IMR-90 (cell line): ENCODE measurements at regions not wholly inside any gene's neighbourhood (a gene's known extent, or its start where the extent isn't known, plus 50 kb on each side); places are given as distances from the start of the nearest gene placed in this dataset.

Experiments used
- ATAC-seq: fragments of 200-7000 bp; cut with Tn5 transposase; 2 replicates; pipeline ENCODE4 v1.9.1; 2020; ENCODE audit warnings: low read depth, mild to moderate bottlenecking, moderate library complexity
- BruUV-seq: library from RNA; stranded (reverse); fragments of 400-500 nt; replicated peaks from 2 replicates; lab custom pipeline; 2021; lab: Mats Ljungman, UMichigan
- CTCF ChIA-PET: fragments of 300-600 bp; formaldehyde crosslinking; extraction: SDS; loops from one replicate; lab custom pipeline; 2021; ENCODE audit warnings: antibody characterized with exemption; lab: Yijun Ruan, JAX
- POLR2A ChIA-PET: fragments of 300-600 bp; sonication (Branson Sonifier 250); formaldehyde crosslinking; loops from one replicate; lab custom pipeline; 2022; ENCODE audit warnings: antibody characterized with exemption; ENCODE audit not compliant: unreplicated experiment; lab: Charles Lee
- DNase-seq: peaks from one replicate; pipeline ENCODE4 v3.0.0; 2013
- H2AFZ ChIP-seq: replicated peaks from 2 replicates; pipeline ENCODE3; 2013; ENCODE audit warnings: low read length, mild to moderate bottlenecking; ENCODE audit not compliant: poor library complexity
- H2AK5ac ChIP-seq: 2 replicates; pipeline ENCODE4 v1.6.1; 2013; ENCODE audit warnings: low read depth, low read length, inconsistent platforms
- H2AK9ac ChIP-seq: replicated peaks from 2 replicates; pipeline ENCODE3; 2013; ENCODE audit warnings: mild to moderate bottlenecking, low read depth, low read length, moderate library complexity; ENCODE audit not compliant: poor library complexity
- H2BK120ac ChIP-seq: 2 replicates; pipeline ENCODE4 v1.6.1; 2013; ENCODE audit warnings: low read depth, low read length, inconsistent platforms
- H2BK15ac ChIP-seq: 3 replicates; pipeline ENCODE4 v1.6.1; 2013; ENCODE audit warnings: low read depth, low read length, inconsistent platforms
- H2BK20ac ChIP-seq: 2 replicates; pipeline ENCODE4 v1.6.1; 2013; ENCODE audit warnings: low read depth, mild to moderate bottlenecking, inconsistent platforms, low read length, moderate library complexity
- H2BK5ac ChIP-seq: 2 replicates; pipeline ENCODE4 v1.6.1; 2013; ENCODE audit warnings: mild to moderate bottlenecking, low read depth, low read length, inconsistent platforms; ENCODE audit not compliant: poor library complexity, severe bottlenecking
- H3K14ac ChIP-seq: replicated peaks from 2 replicates; pipeline ENCODE4 v1.6.1; 2013; ENCODE audit warnings: low read depth, low read length, inconsistent platforms
- H3K18ac ChIP-seq: 2 replicates; pipeline ENCODE4 v1.6.1; 2013; ENCODE audit warnings: low read depth, low read length, control low read depth
- H3K23ac ChIP-seq: 2 replicates; pipeline ENCODE4 v1.6.1; 2013; ENCODE audit warnings: low read depth, low read length, inconsistent platforms
- H3K27ac ChIP-seq: 2 replicates; pipeline ENCODE4 v1.5.1; 2013; ENCODE audit warnings: mild to moderate bottlenecking, control low read depth, low read length; ENCODE audit not compliant: insufficient read depth
- H3K27me3 ChIP-seq: 2 replicates; pipeline ENCODE4 v1.6.1; 2013; ENCODE audit warnings: low read length; ENCODE audit not compliant: control insufficient read depth, insufficient read depth
- H3K36me3 ChIP-seq: 2 replicates; pipeline ENCODE4 v1.6.1; 2013; ENCODE audit warnings: low read length, mixed read lengths; ENCODE audit not compliant: control insufficient read depth, insufficient read depth
- H3K4ac ChIP-seq: 2 replicates; pipeline ENCODE4 v1.6.1; 2013; ENCODE audit warnings: low read depth, low read length, inconsistent platforms
- H3K4me1 ChIP-seq: 2 replicates; pipeline ENCODE4 v1.6.1; 2013; ENCODE audit warnings: low read length, mixed read lengths; ENCODE audit not compliant: control insufficient read depth, insufficient read depth
- H3K4me2 ChIP-seq: 2 replicates; pipeline ENCODE4 v1.6.1; 2013; ENCODE audit warnings: low read depth, mild to moderate bottlenecking, control low read depth, low read length, moderate library complexity
- H3K4me3 ChIP-seq: 2 replicates; pipeline ENCODE4 v1.5.1; 2013; ENCODE audit warnings: low read depth, mild to moderate bottlenecking, control low read depth, low read length, moderate library complexity; ENCODE audit not compliant: insufficient read depth
- H3K56ac ChIP-seq: 2 replicates; pipeline ENCODE4 v1.6.1; 2013; ENCODE audit warnings: low read length, inconsistent platforms; ENCODE audit not compliant: insufficient read depth; ENCODE audit errors: extremely low read depth
- H3K79me1 ChIP-seq, 2 experiments: 2 replicates each; pipeline ENCODE4 v1.6.1; 2013; ENCODE audit warnings: low read length in 2 of 2, inconsistent platforms in 1 of 2, low read depth in 1 of 2
- H3K9ac ChIP-seq: 2 replicates; pipeline ENCODE4 v1.6.1; 2013; ENCODE audit warnings: low read depth, low read length, control low read depth
- H3K9me1 ChIP-seq: 2 replicates; pipeline ENCODE4 v1.6.1; 2013; ENCODE audit warnings: low read length, inconsistent platforms; ENCODE audit not compliant: insufficient read depth
- H3K9me3 ChIP-seq: 2 replicates; pipeline ENCODE4 v1.6.1; 2013; ENCODE audit warnings: low read length; ENCODE audit not compliant: control insufficient read depth, insufficient read depth
- H4K20me1 ChIP-seq: 2 replicates; pipeline ENCODE4 v1.6.1; 2013; ENCODE audit warnings: low read length, inconsistent platforms; ENCODE audit not compliant: insufficient read depth
- H4K5ac ChIP-seq: 2 replicates; pipeline ENCODE4 v1.6.1; 2013; ENCODE audit warnings: mild to moderate bottlenecking, low read depth, low read length, control low read depth
- H4K8ac ChIP-seq, 2 experiments: 2 replicates each; pipeline ENCODE4 v1.6.1; 2013; ENCODE audit warnings: low read depth in 2 of 2, low read length in 2 of 2, control low read depth in 1 of 2, inconsistent platforms in 1 of 2
- H4K91ac ChIP-seq: 2 replicates; pipeline ENCODE4 v1.6.1; 2013; ENCODE audit warnings: low read depth, low read length, inconsistent platforms; ENCODE audit not compliant: insufficient read depth
- BHLHE40 ChIP-seq: fragments of 150-350 bp; IDR thresholded peaks from 2 replicates; pipeline ENCODE4 v1.6.1; 2016; ENCODE audit warnings: mild to moderate bottlenecking, low read depth, low read length
- CEBPB ChIP-seq: IDR thresholded peaks from 2 replicates; pipeline ENCODE4 v1.6.1; 2012; ENCODE audit warnings: low read depth, low read length, improper control_type of control experiment
- CHD1 ChIP-seq: IDR thresholded peaks from 2 replicates; pipeline ENCODE4 v1.6.1; 2012; ENCODE audit warnings: low read depth, low read length, improper control_type of control experiment
- MAFK ChIP-seq: IDR thresholded peaks from 2 replicates; pipeline ENCODE4 v1.6.1; 2012; ENCODE audit warnings: low read depth, low read length, improper control_type of control experiment
- MAZ ChIP-seq: IDR thresholded peaks from 2 replicates; pipeline ENCODE4 v1.6.1; 2012; ENCODE audit warnings: low read depth, mild to moderate bottlenecking, low read length, improper control_type of control experiment, moderate library complexity, borderline replicate concordance
- NFE2L2 ChIP-seq: fragments of 150-350 bp; IDR thresholded peaks from 2 replicates; pipeline ENCODE4 v1.6.1; 2016; ENCODE audit warnings: low read depth, mild to moderate bottlenecking, low read length
- RAD21 ChIP-seq: IDR thresholded peaks from 2 replicates; pipeline ENCODE4 v1.6.1; 2012; ENCODE audit warnings: low read length, improper control_type of control experiment
- RFX5 ChIP-seq: IDR thresholded peaks from 2 replicates; pipeline ENCODE4 v1.8.0; 2012; ENCODE audit warnings: low read depth, mild to moderate bottlenecking, low read length, moderate library complexity
- SMC3 ChIP-seq: fragments of 150-350 bp; IDR thresholded peaks from 2 replicates; pipeline ENCODE4 v1.6.1; 2016; ENCODE audit warnings: low read depth, mild to moderate bottlenecking, antibody characterized with exemption, low read length, moderate library complexity
- WGBS, 2 experiments: methylation state at CpG; one replicate each; pipeline versions ENCODE4 v1.1.5 to v1.1.7; 2013; ENCODE audit warnings: missing lambda C conversion rate in 2 of 2; ENCODE audit not compliant: insufficient read length in 1 of 2; ENCODE audit errors: extremely low coverage in 2 of 2; 5-methylcytosine and 5-hydroxymethylcytosine counted together
- dilution Hi-C: fragments of 300-500 bp; cut with HindIII; formaldehyde crosslinking; loops from one replicate; pipeline ENCODE4 v1.14.3; 2018; ENCODE audit warnings: low sequenced_read_pairs; ENCODE audit not compliant: unreplicated experiment
- in situ Hi-C: fragments of 300-500 bp; cut with MboI; formaldehyde crosslinking; loops from 3 replicates; pipeline ENCODE4 v1.14.3; 2019; ENCODE audit warnings: low sequenced_read_pairs, inconsistent platforms, mixed read lengths
- intact Hi-C: fragments of 100-400 bp; cut with micrococcal nuclease; formaldehyde crosslinking; loops from 2 replicates; pipeline ENCODE4 v1.10.0; 2022
- TF ChIP-seq, protein P1 (sequence below): conservative IDR thresholded peaks from 2 replicates; pipeline ENCODE4 v1.5.1; 2012; ENCODE audit warnings: mild to moderate bottlenecking, low read depth, low read length, improper control_type of control experiment
- TF ChIP-seq, protein P2 (sequence below): fragments of 150-350 bp; IDR thresholded peaks from 2 replicates; pipeline ENCODE4 v1.6.1; 2017; ENCODE audit warnings: mild to moderate bottlenecking, antibody characterized with exemption, low read length, low read depth

DNA sequence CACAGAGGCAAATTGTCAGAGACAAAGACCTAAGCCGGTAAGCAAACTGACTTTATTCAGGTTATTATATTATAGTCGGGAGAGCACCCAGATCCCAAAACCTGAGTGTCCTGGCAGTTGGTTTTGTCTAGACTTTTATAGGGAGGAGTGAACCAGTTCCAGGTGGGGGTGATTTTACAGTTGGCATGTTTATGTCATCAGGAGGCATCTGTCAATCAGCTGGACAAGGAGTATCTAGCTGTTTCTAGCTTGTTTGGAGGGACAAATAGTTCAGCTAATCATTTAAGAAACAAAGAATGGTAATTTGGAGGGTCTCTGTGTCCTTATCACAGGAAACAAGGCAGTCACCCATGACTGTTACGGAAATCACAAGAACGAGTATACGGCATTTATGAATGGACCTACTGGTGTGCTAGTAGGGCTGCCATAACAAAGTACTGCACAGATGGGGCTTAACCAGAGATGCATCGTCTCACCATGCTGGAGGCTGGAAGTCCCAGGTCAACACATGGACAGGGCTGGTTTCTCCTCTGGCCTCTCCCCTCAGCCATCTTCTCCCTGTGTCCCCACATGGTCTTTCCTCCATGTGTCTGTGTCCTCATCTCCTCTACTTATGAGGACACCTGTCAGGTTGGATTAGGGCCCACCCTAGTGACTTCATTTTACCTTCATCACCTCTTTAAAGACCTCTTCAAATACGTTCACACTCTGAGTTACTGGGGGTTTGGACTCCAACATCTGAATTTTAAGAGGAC, 122.7 kb downstream of the LY86 start:
- Histone ChIP-seq H3K9me3 (no peaks in the 10 kb centered on the region), H4K5ac (no peak overlapping the region), H2BK5ac (no peak overlapping the region), H3K56ac (no peak overlapping the region), H3K4ac (no peak overlapping the region), H2BK15ac (no peak overlapping the region), H3K4me2 (no peak overlapping the region), H3K4me1 (peaks cover 18% of the 10 kb centered on the region), H4K8ac (no peak overlapping the region), H3K9me1 (no peaks in the 10 kb centered on the region; the same call in 1 of the 2 replicates), H3K23ac (no peak overlapping the region), H3K14ac (no peak overlapping the region), H3K79me1 (no peaks in the 10 kb centered on the region), H3K27me3 (peaks cover 6% of the 10 kb centered on the region; the same call in 1 of the 2 replicates), H3K27ac (no peak overlapping the region), H2AK5ac (no peak overlapping the region), H2AK9ac (no peak overlapping the region), H2BK20ac (no peak overlapping the region), H2AFZ (no peak overlapping the region), H3K18ac (no peak overlapping the region), H2BK120ac (no peak overlapping the region), H3K36me3 (no peaks in the 10 kb centered on the region), H4K20me1 (no peaks in the 10 kb centered on the region), H3K9ac (no peak overlapping the region), H4K91ac (no peak overlapping the region), H3K4me3 (no peak overlapping the region)
- BruUV-seq, result no TSS peak
- ChIA-PET POLR2A (no interaction called here), CTCF (no interaction called here)
- TF ChIP-seq, protein P1, sequence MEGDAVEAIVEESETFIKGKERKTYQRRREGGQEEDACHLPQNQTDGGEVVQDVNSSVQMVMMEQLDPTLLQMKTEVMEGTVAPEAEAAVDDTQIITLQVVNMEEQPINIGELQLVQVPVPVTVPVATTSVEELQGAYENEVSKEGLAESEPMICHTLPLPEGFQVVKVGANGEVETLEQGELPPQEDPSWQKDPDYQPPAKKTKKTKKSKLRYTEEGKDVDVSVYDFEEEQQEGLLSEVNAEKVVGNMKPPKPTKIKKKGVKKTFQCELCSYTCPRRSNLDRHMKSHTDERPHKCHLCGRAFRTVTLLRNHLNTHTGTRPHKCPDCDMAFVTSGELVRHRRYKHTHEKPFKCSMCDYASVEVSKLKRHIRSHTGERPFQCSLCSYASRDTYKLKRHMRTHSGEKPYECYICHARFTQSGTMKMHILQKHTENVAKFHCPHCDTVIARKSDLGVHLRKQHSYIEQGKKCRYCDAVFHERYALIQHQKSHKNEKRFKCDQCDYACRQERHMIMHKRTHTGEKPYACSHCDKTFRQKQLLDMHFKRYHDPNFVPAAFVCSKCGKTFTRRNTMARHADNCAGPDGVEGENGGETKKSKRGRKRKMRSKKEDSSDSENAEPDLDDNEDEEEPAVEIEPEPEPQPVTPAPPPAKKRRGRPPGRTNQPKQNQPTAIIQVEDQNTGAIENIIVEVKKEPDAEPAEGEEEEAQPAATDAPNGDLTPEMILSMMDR, result no peak
- TF ChIP-seq MAZ (no peak), CEBPB (no peak), NFE2L2 (no peak), RAD21 (no peak), MAFK (no peak), BHLHE40 (no peak), SMC3 (no peak), RFX5 (no peak), CHD1 (no peak)
- TF ChIP-seq, protein P2, sequence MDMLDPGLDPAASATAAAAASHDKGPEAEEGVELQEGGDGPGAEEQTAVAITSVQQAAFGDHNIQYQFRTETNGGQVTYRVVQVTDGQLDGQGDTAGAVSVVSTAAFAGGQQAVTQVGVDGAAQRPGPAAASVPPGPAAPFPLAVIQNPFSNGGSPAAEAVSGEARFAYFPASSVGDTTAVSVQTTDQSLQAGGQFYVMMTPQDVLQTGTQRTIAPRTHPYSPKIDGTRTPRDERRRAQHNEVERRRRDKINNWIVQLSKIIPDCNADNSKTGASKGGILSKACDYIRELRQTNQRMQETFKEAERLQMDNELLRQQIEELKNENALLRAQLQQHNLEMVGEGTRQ, result no peak
- no peak for DNase-seq
- in situ Hi-C loops (no loop called here), intact Hi-C loops (no loop called here), dilution Hi-C loops (no loop called here)
- 62% methylated on average over 2 of the region's 7 CpGs; no CpG with 5 or more reads in 1 of the 2 experiments for WGBS, 2 experiments
- no peak for ATAC-seq
